ENCODE measurements at regions not wholly inside any gene's neighbourhood (a gene's known extent, or its start where the extent isn't known, plus 50 kb on each side); places are given as distances from the start of the nearest gene placed in this dataset.

DNA sequence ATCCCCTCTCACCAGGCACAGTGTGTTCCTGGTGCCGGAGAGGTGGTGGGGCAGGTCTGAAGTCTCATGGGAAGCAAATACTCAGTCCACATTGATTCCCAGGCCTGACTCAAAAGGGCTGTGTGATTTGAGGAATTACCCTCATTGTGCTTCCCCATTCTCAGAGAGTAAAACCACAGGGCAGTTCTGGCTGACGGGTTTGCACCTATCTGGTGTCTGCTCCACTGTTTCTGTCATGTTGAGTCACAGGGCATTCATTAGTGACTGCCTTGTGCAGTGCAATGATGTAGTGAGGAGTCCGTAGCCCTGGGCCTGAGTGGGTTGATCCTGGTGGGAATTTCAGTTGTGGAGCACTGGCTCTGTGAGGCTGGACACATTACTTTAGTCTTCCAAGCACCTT lies 85.2 kb upstream of the ARHGAP20 start:
- peaks cover 4% of the 10 kb centered on the region in 2 donors for H3K9me3 Mint-ChIP-seq
- H3K36me3 Mint-ChIP-seq: no peaks in the 10 kb centered on the region
- H3K27ac Mint-ChIP-seq: no peak overlapping the region
- DNase-seq (ENCODE audit: low spot score in 2 of 2) (no peak), ATAC-seq (peak in 1 of 2 donors; percentile 54)

- DNase-seq (ENCODE audit: low spot score in 2 of 2) (no peak), ATAC-seq (no peak)
- no peak overlapping the region for H3K27ac Mint-ChIP-seq
- no peaks in the 10 kb centered on the region for H3K36me3 Mint-ChIP-seq
- H3K9me3 Mint-ChIP-seq: peaks cover 4% of the 10 kb centered on the region in 2 donors
Measured at GRCh38 chr11:110795112-110795624, 82.9 kb upstream of the ARHGAP20 start.

DNA sequence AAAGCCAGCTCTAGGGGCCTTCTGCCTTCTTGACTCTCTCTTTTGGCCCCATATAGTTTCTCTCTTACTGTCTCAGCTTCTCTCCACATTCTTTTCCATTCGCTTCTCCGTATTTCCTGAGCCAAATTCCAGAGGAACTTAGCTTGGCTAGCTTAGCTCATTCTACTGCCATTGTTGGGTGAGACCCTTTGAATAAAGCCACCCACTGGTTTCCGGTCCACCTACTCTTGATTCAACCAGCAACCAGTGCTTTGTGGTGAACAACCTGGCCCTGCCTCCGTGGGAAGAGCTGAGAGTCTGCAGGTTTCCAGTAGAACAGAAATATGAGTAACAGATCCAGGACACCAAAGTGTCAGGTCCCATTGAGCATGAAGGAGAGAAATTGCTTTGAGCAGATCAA lies 81.3 kb upstream of the ARHGAP20 start:
- DNase-seq (ENCODE audit: low spot score in 2 of 2) (no peak), ATAC-seq (no peak)
- Mint-ChIP-seq H3K9me3 (peaks cover 4 to 5% of the 10 kb centered on the region in 2 donors), H3K27ac (no peak overlapping the region), H3K36me3 (no peaks in the 10 kb centered on the region)

DNA sequence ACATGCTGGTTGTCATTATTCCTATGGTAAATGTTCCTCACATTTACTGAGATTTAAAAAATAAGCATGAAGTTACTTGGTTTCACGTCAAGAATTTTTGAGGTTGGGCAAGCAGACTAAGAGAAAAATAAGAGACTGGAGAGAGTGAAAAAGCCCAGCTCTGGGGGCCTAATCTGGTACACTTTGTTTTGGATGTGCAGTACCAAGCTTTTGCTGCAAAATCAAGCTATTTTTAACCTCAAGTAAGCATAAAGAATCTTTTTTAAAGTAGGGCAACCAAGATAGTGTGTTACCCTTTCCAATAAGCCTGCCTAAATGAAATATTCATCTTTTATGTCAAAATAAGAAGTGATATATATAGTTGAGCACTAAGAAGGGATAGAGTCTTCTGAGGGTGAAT lies 79.4 kb upstream of the ARHGAP20 start:
- H3K36me3 Mint-ChIP-seq: no peaks in the 10 kb centered on the region
- DNase-seq (ENCODE audit: low spot score in 2 of 2): no peak
- no peak for ATAC-seq
- H3K27ac Mint-ChIP-seq: no peak overlapping the region
- H3K9me3 Mint-ChIP-seq: peaks cover 0 to 12% of the 10 kb centered on the region in 2 donors

DNA sequence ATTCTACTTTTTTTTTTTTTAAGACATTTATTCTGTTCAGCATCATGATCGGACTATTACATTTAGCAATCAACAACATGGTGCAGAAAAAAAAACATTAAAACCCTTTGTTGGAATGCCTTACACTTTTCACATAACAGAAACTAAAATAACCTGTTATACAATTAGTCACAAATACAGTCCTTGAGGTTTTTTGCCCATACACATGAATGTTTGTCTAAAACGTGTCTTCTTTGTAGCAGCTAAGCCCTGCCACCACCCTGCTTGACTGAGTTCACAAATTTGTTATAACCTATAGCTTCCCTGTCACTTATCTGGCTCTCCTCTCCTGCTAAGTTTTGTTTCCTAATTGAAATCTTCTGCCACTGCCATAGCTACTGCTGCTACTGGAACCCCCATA lies 75.4 kb upstream of the ARHGAP20 start:
- ATAC-seq: no peak

DNA sequence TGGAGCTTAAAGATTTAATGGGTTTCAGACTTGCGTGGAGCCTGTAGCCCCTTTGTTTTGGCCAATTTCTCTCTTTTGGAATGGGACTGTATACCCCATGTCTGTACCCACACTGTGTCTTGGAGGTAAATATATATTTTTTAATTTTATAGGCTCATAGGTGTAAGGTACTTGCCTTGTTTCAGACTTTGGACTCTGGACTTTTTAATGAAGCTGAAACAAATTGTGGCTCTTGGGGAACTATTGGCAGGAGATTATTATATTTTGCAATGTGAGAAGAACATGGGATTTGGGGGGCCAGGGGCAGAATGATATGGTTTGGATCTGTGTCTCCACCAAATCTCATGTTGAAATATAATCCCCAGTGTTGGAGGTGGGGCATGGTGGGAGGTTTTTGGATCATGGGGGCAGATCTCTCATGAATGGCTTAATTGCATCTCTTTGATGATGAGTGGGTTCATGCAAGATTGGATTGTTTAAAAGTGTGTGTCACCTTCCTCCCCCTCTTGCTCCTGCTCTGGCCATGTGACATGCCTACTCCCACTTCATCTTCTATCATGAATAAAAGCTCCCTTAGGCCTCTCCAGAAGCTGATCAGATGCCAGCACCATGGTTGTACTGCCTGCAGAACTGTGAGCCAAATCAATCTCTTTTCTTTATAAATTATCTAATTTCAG lies 74.1 kb upstream of the ARHGAP20 start:
- H3K36me3 Mint-ChIP-seq: peaks cover 0 to 8% of the 10 kb centered on the region in 2 donors
- ATAC-seq (no peak), DNase-seq (ENCODE audit: low spot score in 2 of 2) (no peak)
- no peak overlapping the region for H3K27ac Mint-ChIP-seq
- peaks cover 6 to 20% of the 10 kb centered on the region in 2 donors for H3K9me3 Mint-ChIP-seq

More for the DNA sequence above, 75.4 kb upstream of the ARHGAP20 start:
- Mint-ChIP-seq H3K9me3 (peaks cover 6 to 20% of the 10 kb centered on the region in 2 donors), H3K36me3 (peaks cover 0 to 8% of the 10 kb centered on the region in 2 donors), H3K27ac (no peak overlapping the region)
- no peak for DNase-seq (ENCODE audit: low spot score in 2 of 2)

GRCh38 chr11:110785398-110785797 lies 73.2 kb upstream of the ARHGAP20 start:
- Mint-ChIP-seq H3K27ac (no peak overlapping the region), H3K36me3 (peaks cover 0 to 8% of the 10 kb centered on the region in 2 donors), H3K9me3 (peaks cover 6 to 20% of the 10 kb centered on the region in 2 donors)
- ATAC-seq: no peak
- DNase-seq (ENCODE audit: low spot score in 2 of 2): no peak

GRCh38 chr11:110782616-110783015 lies 70.4 kb upstream of the ARHGAP20 start:
- Mint-ChIP-seq H3K27ac (no peak overlapping the region), H3K9me3 (peaks cover 14 to 19% of the 10 kb centered on the region in 2 donors), H3K36me3 (peaks cover 7 to 18% of the 10 kb centered on the region in 2 donors)
- DNase-seq (ENCODE audit: low spot score in 2 of 2): no peak
- no peak for ATAC-seq

GRCh38 chr11:110779108-110779507 lies 66.9 kb upstream of the ARHGAP20 start:
- no peak overlapping the region for H3K27ac Mint-ChIP-seq
- DNase-seq (ENCODE audit: low spot score in 2 of 2) (no peak), ATAC-seq (no peak)
- peaks cover 7 to 10% of the 10 kb centered on the region in 2 donors for H3K36me3 Mint-ChIP-seq
- H3K9me3 Mint-ChIP-seq: peaks cover 6 to 9% of the 10 kb centered on the region in 2 donors

DNA sequence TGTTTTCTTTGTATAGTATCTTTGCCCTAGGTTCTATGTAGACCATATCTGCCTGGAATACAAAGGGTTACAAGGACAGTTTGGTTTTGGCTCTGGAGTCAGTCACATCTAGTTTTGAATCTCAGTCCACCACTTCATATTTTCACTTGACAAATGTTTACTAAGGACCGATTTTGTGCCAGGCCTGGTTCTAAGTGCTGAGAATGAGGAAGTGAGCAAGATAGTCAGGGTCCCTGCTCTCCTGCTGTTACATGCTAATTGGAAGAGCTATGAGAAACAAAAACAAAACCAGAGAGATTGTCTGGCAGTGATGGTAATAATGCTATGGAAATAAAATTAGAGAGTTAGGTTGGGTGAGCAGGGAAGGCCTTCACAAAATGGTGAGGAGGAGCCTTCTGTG lies 66.1 kb upstream of the ARHGAP20 start:
- no peak overlapping the region for H3K27ac Mint-ChIP-seq
- no peak for ATAC-seq
- DNase-seq (ENCODE audit: low spot score in 2 of 2): no peak
- peaks cover 7 to 10% of the 10 kb centered on the region in 2 donors for H3K36me3 Mint-ChIP-seq
- H3K9me3 Mint-ChIP-seq: peaks cover 6 to 9% of the 10 kb centered on the region in 2 donors

DNA sequence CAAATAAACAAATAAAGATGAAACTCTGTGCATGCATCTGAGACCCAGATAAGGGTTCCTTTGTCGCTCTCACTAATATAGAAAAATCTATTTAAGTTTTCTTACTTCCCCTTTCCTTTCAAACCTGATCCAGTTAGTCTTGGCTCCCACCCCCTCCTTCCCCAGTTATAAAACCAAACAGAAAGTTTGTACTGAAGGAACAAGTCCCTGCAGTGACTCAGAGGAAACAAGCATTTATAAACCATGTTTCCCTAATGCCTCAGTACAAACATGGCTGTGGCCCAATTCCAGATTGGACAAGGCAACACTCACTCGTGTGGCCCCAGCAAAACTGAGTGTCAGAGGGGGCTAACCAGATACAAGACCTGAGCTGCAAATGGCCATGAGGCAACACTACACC lies 65.5 kb upstream of the ARHGAP20 start:
- H3K36me3 Mint-ChIP-seq: peaks cover 7 to 10% of the 10 kb centered on the region in 2 donors
- no peak overlapping the region for H3K27ac Mint-ChIP-seq
- ATAC-seq (no peak), DNase-seq (ENCODE audit: low spot score in 2 of 2) (no peak)
- H3K9me3 Mint-ChIP-seq: peaks cover 6 to 9% of the 10 kb centered on the region in 2 donors

DNA sequence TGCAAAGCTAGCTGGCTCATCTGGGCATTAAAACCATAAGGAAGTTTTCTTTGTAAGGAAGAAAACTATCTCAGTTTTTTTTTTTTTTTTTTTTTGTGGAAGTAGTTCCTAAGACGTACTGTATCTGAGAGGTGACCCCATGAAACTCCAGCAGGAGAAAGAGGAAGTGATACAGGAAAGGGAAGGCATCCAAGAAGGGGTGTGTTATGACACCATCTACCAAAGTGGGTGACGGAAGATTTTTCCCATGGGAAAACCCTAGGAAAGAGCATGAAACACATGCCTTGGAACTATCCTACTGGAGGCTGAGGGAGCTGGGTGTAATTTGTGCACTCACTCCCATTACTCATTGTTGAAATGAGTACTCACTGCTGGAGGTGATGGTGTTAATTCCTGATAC lies 63.8 kb upstream of the ARHGAP20 start:
- DNase-seq (ENCODE audit: low spot score in 2 of 2) (no peak), ATAC-seq (no peak)
- Mint-ChIP-seq H3K27ac (no peak overlapping the region), H3K9me3 (peaks cover 6 to 9% of the 10 kb centered on the region in 2 donors), H3K36me3 (peaks cover 7 to 10% of the 10 kb centered on the region in 2 donors)

DNA sequence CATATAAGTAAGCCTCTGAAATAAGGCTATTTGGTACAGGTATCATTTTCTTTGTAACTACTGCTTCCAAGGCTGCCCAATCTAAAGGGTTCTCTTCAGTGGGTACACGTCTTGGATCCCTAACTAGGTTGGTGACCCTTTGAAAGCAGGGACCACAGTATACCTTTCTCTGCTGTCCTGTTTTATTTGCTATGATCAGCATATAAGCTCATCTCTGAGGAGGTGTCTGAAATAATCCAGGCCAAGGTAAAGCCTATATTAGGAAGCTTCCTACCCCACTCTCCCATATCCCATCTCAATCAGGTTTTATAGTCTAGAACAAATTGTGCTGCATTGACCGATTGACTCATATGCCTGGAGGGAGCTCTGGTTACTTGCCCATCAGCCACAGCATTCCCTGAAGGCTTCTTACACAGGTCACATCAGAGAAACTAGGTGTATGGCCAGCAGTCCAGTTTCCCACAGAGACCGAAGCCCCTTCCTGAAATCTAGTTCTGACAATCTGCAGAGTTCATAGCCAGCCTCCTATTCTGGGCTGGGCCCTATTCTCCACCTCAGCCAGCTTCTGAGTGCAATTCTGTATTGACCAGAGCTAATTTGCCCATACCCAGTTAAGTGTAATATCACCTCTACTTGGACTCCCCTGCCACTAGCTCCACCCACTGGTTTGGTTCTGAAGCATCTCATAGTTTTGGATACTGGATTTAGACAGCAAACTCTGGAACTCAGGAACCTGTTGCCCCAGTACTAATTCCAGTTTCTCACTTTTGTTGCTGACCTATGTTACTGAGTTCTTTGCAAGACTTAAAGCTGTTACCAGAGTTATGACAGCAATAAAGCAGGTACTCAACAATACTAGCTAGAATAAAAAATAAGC lies 62.1 kb upstream of the ARHGAP20 start:
- DNase-seq (ENCODE audit: low spot score in 2 of 2) (no peak), ATAC-seq (no peak)
- H3K36me3 Mint-ChIP-seq: peaks cover 7 to 10% of the 10 kb centered on the region in 2 donors
- no peak overlapping the region for H3K27ac Mint-ChIP-seq
- peaks cover 9 to 14% of the 10 kb centered on the region in 2 donors for H3K9me3 Mint-ChIP-seq

GRCh38 chr11:110773442-110773841 lies 61.2 kb upstream of the ARHGAP20 start:
- no peak overlapping the region for H3K27ac Mint-ChIP-seq
- DNase-seq (ENCODE audit: low spot score in 2 of 2) (no peak), ATAC-seq (no peak)
- H3K9me3 Mint-ChIP-seq: peaks cover 2 to 11% of the 10 kb centered on the region in 2 donors
- peaks cover 3% of the 10 kb centered on the region in 2 donors for H3K36me3 Mint-ChIP-seq

GRCh38 chr11:110772863-110773262 lies 60.6 kb upstream of the ARHGAP20 start:
- H3K9me3 Mint-ChIP-seq: peaks cover 0 to 8% of the 10 kb centered on the region in 2 donors
- no peak overlapping the region for H3K27ac Mint-ChIP-seq
- DNase-seq (ENCODE audit: low spot score in 2 of 2): no peak
- ATAC-seq: no peak
- H3K36me3 Mint-ChIP-seq: no peaks in the 10 kb centered on the region

DNA sequence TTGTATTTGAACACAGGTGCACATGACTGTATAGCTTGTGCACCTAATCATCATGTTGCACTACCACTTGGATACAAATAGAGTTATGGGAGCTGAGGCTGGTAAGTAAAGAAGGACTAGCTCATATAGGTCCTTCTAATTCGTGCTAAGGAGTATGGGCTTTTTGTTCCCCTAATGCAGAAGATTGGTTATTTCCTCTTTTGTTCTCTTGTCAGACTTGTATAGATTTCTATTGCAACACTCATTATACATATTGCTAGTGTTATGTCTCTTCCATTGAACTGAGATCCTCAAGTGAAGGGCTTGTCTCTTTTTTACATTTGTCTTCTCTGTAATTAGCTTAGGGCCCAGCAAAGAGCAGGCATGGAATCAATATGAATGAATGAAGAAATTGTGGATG lies 54.1 kb upstream of the ARHGAP20 start:
- Mint-ChIP-seq H3K27ac (no peak overlapping the region), H3K9me3 (peaks cover 0 to 8% of the 10 kb centered on the region in 2 donors), H3K36me3 (no peaks in the 10 kb centered on the region)
- ATAC-seq: no peak
- no peak for DNase-seq (ENCODE audit: low spot score in 2 of 2)

DNA sequence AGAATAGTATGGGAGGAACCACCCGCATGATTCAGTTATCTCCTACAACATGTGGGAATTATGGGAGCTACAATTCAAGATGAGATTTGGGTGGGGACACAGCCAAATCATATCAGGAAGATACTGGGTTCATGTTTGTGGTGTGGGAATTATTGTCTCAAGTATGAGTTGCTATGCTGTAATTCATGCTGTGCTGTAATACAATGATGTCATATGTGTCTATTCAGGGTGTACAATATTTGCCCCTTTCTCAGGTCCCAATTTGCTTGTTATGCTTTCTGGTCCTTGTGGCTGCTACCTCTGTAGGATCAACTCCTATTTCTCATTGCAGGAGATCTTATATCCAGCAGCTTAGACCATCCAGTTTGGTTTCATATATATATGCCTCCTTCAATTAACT lies 52.2 kb upstream of the ARHGAP20 start:
- Mint-ChIP-seq H3K27ac (no peak overlapping the region), H3K9me3 (peaks cover 0 to 1% of the 10 kb centered on the region in 2 donors), H3K36me3 (no peaks in the 10 kb centered on the region)
- no peak for ATAC-seq
- DNase-seq (ENCODE audit: low spot score in 2 of 2): no peak
